DMS 273 treated with DMSO at 0.1 percent for 48 hours (cell line): ENCODE measurements at regions not wholly inside any gene's neighbourhood (a gene's known extent, or its start where the extent isn't known, plus 50 kb on each side); places are given as distances from the start of the nearest gene placed in this dataset.

Experiments used
- DNase-seq: peaks from one replicate; lab custom pipeline; 2025; lab: John Stamatoyannopoulos, UW

GRCh38 chr10:90588222-90588621 is 269.6 kb downstream of the HTR7 start:
- DNase-seq = no peak

GRCh38 chr10:90589825-90590224 is 268.0 kb downstream of the HTR7 start:
- no peak for DNase-seq

GRCh38 chr10:90591629-90592028 is 266.2 kb downstream of the HTR7 start:
- DNase-seq = no peak

DNA sequence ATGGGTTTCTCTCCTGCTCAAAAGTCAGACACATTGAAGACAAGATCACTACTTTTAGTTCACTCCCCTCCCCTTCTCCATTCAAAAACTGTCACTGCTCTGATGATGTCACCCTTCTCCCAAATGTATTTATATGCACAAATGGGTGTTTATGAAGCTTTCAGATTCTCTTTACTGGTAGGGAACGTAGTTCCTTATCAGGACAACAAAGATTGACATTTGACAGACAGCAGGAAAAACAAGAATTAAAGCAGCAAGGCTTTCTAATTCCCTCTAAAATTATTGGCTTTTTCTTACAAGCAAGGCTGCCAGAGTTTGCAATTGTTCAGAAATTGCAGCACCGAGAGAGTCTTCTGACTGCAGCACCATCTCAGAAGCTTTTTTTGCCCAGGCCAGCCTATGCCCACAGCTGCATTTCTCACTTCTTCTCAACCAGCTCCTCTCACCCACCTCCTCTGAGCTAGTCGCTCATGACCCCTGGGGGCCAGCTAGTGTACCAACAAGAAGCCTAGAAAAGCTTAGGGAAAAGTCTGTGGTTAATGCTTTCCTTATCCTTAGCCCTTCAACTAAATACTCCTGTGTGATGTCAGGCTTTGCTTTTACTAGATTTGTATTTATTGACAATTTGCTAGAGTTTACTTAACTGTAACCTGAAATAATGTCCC is 265.1 kb downstream of the HTR7 start:
- DNase-seq = no peak

DNA sequence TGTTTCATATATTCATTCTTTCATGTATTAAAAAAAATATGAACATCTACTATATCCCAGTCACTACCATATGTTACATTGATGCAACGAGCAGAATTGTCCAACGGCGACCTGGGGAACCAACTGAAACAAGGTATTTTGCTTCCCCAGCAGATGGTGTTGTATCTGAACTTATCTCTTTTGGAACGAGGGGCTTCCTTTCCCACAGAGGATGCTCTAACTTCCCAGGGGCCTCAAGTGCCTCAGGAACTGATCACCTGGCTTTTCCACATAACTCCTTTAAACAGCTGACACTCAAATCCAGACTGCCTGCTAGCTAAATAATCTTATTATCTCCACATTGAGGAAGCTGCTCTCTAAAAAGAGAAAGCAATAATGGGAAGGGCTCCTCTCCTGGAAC is 259.3 kb downstream of the HTR7 start:
- DNase-seq = no peak

DNA sequence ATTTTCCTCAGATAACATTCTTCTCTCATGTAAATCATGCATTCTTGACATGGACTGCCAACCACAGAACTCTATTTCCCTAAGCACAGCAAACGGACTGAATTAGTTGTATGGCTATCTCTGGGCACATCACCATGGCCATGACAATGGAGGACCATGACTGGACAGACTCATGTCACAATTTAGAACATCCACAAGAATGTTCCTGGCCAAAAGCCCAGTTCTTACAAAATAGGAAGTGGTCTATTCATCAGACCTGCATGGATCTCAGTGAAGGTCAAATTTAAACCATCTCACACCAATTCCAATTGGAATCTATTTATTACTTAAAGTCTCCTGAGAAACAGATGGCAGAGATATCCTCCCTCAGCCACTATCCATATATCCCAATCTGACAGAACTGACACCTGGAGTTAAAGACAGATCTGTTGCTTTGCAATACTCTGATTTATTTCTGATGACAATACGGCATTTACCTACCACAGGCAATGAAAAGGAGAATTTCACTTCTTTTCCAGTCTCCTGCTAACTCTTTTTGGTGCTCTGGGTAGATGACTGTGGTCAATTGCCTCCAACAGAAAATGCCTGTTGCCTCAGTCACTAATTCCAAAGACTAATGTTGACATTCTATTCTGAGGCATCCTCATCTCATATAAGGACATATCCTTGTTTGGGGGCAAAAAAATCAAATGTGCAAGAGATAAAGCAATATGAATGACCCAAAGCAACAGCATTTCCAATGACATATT is 254.8 kb downstream of the HTR7 start:
- no peak for DNase-seq

- DNase-seq = no peak
Observed at GRCh38 chr10:90604636-90605035, 253.2 kb downstream of the HTR7 start.

GRCh38 chr10:90605506-90605905 is 252.3 kb downstream of the HTR7 start:
- DNase-seq = no peak

- DNase-seq = no peak
Observed at GRCh38 chr10:90612276-90612675, 245.6 kb downstream of the HTR7 start.

GRCh38 chr10:90614631-90615030 is 243.2 kb downstream of the HTR7 start:
- no peak for DNase-seq

GRCh38 chr10:90621577-90621976 is 236.3 kb downstream of the HTR7 start:
- DNase-seq = no peak

DNA sequence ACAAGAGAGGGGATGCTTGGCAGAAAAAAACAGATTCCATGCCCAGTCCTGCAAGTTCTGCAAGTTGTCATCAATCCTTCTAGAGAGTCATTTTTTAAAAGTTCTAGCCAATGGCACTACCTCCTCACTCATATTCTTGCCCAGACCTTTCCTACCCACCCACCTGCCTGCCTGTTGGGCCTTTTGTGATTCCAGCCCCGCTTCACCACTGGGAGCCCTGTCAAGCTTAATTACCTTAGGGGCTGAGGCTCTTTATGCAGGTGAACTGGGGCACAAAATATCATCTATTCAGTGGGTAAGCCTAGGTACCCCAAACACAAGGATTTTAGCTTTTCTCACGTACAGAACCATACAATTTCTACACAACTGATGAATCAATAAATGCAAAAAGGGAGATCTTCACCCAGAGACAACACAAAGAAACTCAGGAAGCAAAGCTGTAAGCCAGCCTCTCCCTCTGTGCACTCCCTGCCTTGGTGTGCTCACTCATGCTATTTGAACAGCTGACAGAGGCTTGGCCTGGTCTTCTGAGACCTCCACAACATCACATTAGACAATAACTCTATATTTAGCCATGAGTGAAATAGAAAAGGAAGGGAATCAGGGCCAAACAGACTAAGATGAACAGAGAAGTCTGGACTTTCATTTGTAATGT is 222.6 kb downstream of the HTR7 start:
- no peak for DNase-seq

DNA sequence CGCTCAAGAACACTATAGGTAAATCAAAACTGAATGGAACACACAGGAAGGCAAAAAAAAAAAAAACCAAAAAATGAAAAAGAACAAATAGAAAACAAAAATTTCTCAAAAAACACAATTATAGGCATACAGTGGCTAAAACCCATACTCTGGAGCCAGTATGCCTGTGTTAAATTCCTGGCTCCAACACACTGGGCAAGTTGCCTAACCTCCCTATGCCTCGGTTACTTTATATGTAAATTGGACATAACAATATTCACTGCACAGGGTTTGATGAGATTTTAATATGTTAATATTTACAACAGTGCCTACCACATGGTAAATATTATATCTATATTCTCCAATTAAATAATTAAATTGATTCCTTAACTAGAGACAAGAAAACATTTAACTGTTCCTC is 217.1 kb downstream of the HTR7 start:
- DNase-seq = no peak

GRCh38 chr10:90641731-90642130 is 216.1 kb downstream of the HTR7 start:
- DNase-seq = no peak

- no peak for DNase-seq
Observed at GRCh38 chr10:90642136-90642535, 215.7 kb downstream of the HTR7 start.

DNA sequence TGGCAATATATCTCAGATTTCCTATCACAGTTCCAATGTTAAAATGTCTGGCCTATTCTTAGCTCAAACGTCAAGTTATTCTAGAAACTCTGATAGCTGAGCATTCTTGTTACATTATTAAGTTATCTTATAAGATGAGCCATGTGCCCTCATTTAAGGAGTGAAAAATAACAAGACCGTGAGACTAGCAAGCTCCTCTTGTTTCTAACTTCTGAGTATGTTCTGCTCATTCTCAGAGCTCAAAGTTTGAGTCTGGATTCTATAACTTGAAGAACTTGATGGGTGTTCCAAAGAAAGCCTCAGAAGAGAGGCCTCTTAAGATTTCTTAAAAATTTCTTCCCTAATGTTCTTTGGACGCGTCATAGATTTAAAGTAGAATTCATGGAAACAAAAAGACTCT is 215.2 kb downstream of the HTR7 start:
- no peak for DNase-seq

- DNase-seq = no peak
Observed at GRCh38 chr10:90644165-90644564, 213.7 kb downstream of the HTR7 start.

- no peak for DNase-seq
Observed at GRCh38 chr10:90650858-90651257, 207.0 kb downstream of the HTR7 start.

GRCh38 chr10:90652519-90652918 is 205.3 kb downstream of the HTR7 start:
- no peak for DNase-seq

DNA sequence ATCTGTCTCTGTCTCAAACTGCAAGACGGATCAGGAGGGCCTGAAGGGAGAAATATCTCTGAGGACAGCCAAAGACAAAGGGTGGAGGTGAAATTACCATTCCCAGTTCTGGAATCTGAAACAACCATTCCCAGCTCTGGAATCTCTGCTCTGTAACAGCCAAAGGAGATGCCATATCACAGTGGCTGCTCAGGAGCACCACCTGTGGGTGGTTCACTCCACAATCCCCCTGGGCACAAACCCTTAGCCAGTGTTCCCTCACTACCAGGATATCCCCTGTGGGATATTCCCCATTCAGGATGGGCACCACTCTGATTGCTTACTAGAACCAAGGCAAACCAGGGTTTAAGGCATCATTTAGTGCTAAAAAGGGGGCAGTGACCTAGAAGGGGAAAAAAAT is 199.0 kb downstream of the HTR7 start:
- DNase-seq = no peak

- DNase-seq = no peak
Observed at GRCh38 chr10:90665905-90666662, 191.8 kb downstream of the HTR7 start.

GRCh38 chr10:90674461-90674860 is 183.4 kb downstream of the HTR7 start:
- no peak for DNase-seq

GRCh38 chr10:90674928-90675327 is 182.9 kb downstream of the HTR7 start:
- no peak for DNase-seq
